Kidney tubule cell (primary cell): ENCODE measurements at regions not wholly inside any gene's neighbourhood (a gene's known extent, or its start where the extent isn't known, plus 50 kb on each side); places are given as distances from the start of the nearest gene placed in this dataset.
A peak's percentile ranks its signal among the peaks of the same experiment; 100 is the strongest.

Experiments
- DNase-seq: peaks from one replicate; pipeline ENCODE4 v3.0.0-alpha.2; 2018; ENCODE audit warnings: low spot score

GRCh38 chr1:224486801-224487583 is 52.4 kb upstream of the WDR26 start:
- DNase-seq: no peak

- peak; percentile 46 for DNase-seq
Observed at GRCh38 chr1:224488806-224489499, 54.4 kb upstream of the WDR26 start.

GRCh38 chr1:224489534-224490365 is 55.2 kb upstream of the WDR26 start:
- no peak for DNase-seq

GRCh38 chr1:224490549-224491537 is 56.2 kb upstream of the WDR26 start:
- no peak for DNase-seq

GRCh38 chr1:224492015-224492414 is 57.4 kb upstream of the WDR26 start:
- no peak for DNase-seq

- DNase-seq: no peak
Observed at GRCh38 chr1:224492632-224493031, 58.0 kb upstream of the WDR26 start.

- DNase-seq: no peak
Observed at GRCh38 chr1:224493269-224493668, 58.7 kb upstream of the WDR26 start.

GRCh38 chr1:224494343-224494742 is 59.7 kb upstream of the WDR26 start:
- DNase-seq: no peak

- DNase-seq: no peak
Observed at GRCh38 chr1:224495866-224496265, 61.3 kb upstream of the WDR26 start.

GRCh38 chr1:224496826-224497225 is 62.2 kb upstream of the WDR26 start:
- no peak for DNase-seq

- peak; percentile 95 for DNase-seq
Observed at GRCh38 chr1:224497714-224498573, 63.3 kb upstream of the WDR26 start.

GRCh38 chr1:224498574-224499170 is 64.1 kb upstream of the WDR26 start:
- DNase-seq: peak; percentile 96

- DNase-seq: peak; percentile 17
Observed at GRCh38 chr1:224499204-224499603, 64.6 kb upstream of the WDR26 start.

GRCh38 chr1:224500796-224501195 is 66.2 kb upstream of the WDR26 start:
- no peak for DNase-seq

GRCh38 chr1:224501836-224502235 is 67.2 kb upstream of the WDR26 start:
- DNase-seq: no peak

- peak; percentile 58 for DNase-seq
Observed at GRCh38 chr1:224502459-224503160, 68.0 kb upstream of the WDR26 start.

GRCh38 chr1:224503161-224504118 is 68.8 kb upstream of the WDR26 start:
- peak; percentile 83 for DNase-seq
